A673 (cell line): ENCODE measurements at regions not wholly inside any gene's neighbourhood (a gene's known extent, or its start where the extent isn't known, plus 50 kb on each side); places are given as distances from the start of the nearest gene placed in this dataset.

Experiments used
- BruUV-seq: library from RNA; stranded (reverse); fragments of 400-500 nt; replicated peaks from 2 replicates; lab custom pipeline; 2021; lab: Mats Ljungman, UMichigan
- CTCF ChIA-PET: fragments of 300-600 bp; sonication (Branson Sonifier 250); formaldehyde crosslinking; loops from one replicate; lab custom pipeline; 2022; ENCODE audit warnings: antibody characterized with exemption; lab: Charles Lee
- POLR2A ChIA-PET: fragments of 300-600 bp; sonication (Branson Sonifier 250); formaldehyde crosslinking; loops from one replicate; lab custom pipeline; 2022; ENCODE audit warnings: antibody characterized with exemption; ENCODE audit not compliant: low non-redundant PET; lab: Charles Lee
- DNase-seq: peaks from one replicate; pipeline ENCODE4 v3.0.0-alpha.2; 2015; ENCODE audit warnings: low spot score
- H3K27ac ChIP-seq: fragments of 200-600 bp; sonication (generic); 2 replicates; pipeline ENCODE4 v1.5.1; 2016; ENCODE audit warnings: mixed run types, low read depth, mild to moderate bottlenecking, mixed read lengths, antibody characterized with exemption, low read length; ENCODE audit not compliant: poor library complexity, severe bottlenecking
- H3K27me3 ChIP-seq: fragments of 200-600 bp; sonication (generic); replicated peaks from 2 replicates; pipeline ENCODE4 v1.6.1; 2017; ENCODE audit warnings: mixed run types, low read depth, mild to moderate bottlenecking, mixed read lengths, antibody characterized with exemption, low read length; ENCODE audit not compliant: insufficient read depth, poor library complexity
- H3K36me3 ChIP-seq: fragments of 200-600 bp; sonication (generic); 2 replicates; pipeline ENCODE4 v1.6.1; 2016; ENCODE audit warnings: mixed run types, mild to moderate bottlenecking, mixed read lengths, antibody characterized with exemption, low read length; ENCODE audit not compliant: insufficient read depth, poor library complexity, severe bottlenecking
- H3K4me1 ChIP-seq: fragments of 200-600 bp; sonication (generic); 2 replicates; pipeline ENCODE4 v1.6.1; 2017; ENCODE audit warnings: mixed run types, mild to moderate bottlenecking, mixed read lengths, antibody characterized with exemption, low read length; ENCODE audit not compliant: insufficient read depth, poor library complexity, severe bottlenecking
- H3K4me3 ChIP-seq: fragments of 200-600 bp; sonication (generic); 2 replicates; pipeline ENCODE4 v1.5.1; 2016; ENCODE audit warnings: low read depth, mixed run types, mild to moderate bottlenecking, mixed read lengths, low read length; ENCODE audit not compliant: poor library complexity, severe bottlenecking
- H3K9me3 ChIP-seq: fragments of 200-600 bp; sonication (generic); 2 replicates; pipeline ENCODE4 v1.6.1; 2016; ENCODE audit warnings: mixed run types, low read depth, mild to moderate bottlenecking, mixed read lengths, antibody characterized with exemption, low read length; ENCODE audit not compliant: poor library complexity, severe bottlenecking
- EZH2 ChIP-seq: fragments of 200-600 bp; sonication (generic); IDR thresholded peaks from 2 replicates; pipeline ENCODE4 v1.6.1; 2017; ENCODE audit warnings: borderline replicate concordance, low read depth, mild to moderate bottlenecking, mixed read lengths, antibody characterized with exemption, low read length; ENCODE audit not compliant: poor library complexity, severe bottlenecking
- intact Hi-C: fragments of 100-400 bp; cut with micrococcal nuclease; formaldehyde crosslinking; loops from one replicate; pipeline ENCODE4 v1.10.0; 2022; ENCODE audit not compliant: unreplicated experiment
- TF ChIP-seq, protein P1 (sequence below): fragments of 300-800, 200-600 bp; sonication (generic); conservative IDR thresholded peaks from 2 replicates; pipeline ENCODE4 v1.5.1; 2017; ENCODE audit warnings: low read depth, mild to moderate bottlenecking, antibody characterized with exemption, low read length, moderate library complexity, mixed read lengths

- no peak overlapping the region for H3K27ac ChIP-seq
- no peaks in the 10 kb centered on the region for H3K36me3 ChIP-seq
- no peaks in the 10 kb centered on the region for H3K9me3 ChIP-seq
- BruUV-seq: no TSS peak
- H3K27me3 ChIP-seq: no peaks in the 10 kb centered on the region
- H3K4me3 ChIP-seq: no peak overlapping the region
- ChIA-PET CTCF (interaction anchor here (0.6 kb wide), 1 partner anchor 274 kb away, joined by 5 read pairs; no protein-coding TSS in a partner anchor), POLR2A (no interaction called here)
- TF ChIP-seq, protein P1, sequence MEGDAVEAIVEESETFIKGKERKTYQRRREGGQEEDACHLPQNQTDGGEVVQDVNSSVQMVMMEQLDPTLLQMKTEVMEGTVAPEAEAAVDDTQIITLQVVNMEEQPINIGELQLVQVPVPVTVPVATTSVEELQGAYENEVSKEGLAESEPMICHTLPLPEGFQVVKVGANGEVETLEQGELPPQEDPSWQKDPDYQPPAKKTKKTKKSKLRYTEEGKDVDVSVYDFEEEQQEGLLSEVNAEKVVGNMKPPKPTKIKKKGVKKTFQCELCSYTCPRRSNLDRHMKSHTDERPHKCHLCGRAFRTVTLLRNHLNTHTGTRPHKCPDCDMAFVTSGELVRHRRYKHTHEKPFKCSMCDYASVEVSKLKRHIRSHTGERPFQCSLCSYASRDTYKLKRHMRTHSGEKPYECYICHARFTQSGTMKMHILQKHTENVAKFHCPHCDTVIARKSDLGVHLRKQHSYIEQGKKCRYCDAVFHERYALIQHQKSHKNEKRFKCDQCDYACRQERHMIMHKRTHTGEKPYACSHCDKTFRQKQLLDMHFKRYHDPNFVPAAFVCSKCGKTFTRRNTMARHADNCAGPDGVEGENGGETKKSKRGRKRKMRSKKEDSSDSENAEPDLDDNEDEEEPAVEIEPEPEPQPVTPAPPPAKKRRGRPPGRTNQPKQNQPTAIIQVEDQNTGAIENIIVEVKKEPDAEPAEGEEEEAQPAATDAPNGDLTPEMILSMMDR: no peak
- TF ChIP-seq EZH2: no peak
- peaks cover 19% of the 10 kb centered on the region for H3K4me1 ChIP-seq
- intact Hi-C loops: no loop called here
- DNase-seq: no peak
These were observed 249.5 kb upstream of the FN1 start for GRCh38 chr2:215685238-215685990.

- no TSS peak for BruUV-seq
- Histone ChIP-seq H3K4me3 (no peak overlapping the region), H3K9me3 (no peaks in the 10 kb centered on the region), H3K36me3 (no peaks in the 10 kb centered on the region), H3K27me3 (no peaks in the 10 kb centered on the region), H3K4me1 (peaks cover 19% of the 10 kb centered on the region), H3K27ac (no peak overlapping the region)
- no peak for TF ChIP-seq EZH2
- TF ChIP-seq, protein P1: no peak
- ChIA-PET POLR2A (no interaction called here), CTCF (no interaction called here)
- DNase-seq: no peak
- intact Hi-C loops: no loop called here
These were observed 248.8 kb upstream of the FN1 start for GRCh38 chr2:215684448-215685237.

DNA sequence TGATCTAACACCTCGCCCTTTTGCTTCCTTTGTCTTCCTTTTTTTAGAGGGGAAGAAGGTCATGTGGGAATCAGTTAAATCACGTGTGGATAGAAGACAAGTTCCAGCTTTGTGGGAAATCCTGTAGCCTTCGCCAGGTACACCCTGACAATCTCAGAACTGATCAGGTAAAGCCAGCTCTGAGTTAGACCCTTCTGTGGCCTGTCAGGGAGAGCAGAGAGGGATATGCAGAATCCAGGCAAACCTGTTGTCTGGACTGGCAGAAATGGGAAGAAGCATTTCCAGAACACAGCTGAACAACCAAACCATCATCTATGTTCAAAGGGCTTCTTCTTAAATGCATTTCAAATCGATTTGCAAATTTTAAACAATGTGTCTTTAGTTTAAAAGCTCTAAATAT lies 247.4 kb upstream of the FN1 start:
- POLR2A ChIA-PET: no interaction called here
- H3K9me3 ChIP-seq: no peaks in the 10 kb centered on the region
- no peak for DNase-seq
- no peak for TF ChIP-seq EZH2
- TF ChIP-seq, protein P1: no peak
- intact Hi-C loops: no loop called here
- H3K4me3 ChIP-seq: no peak overlapping the region
- peaks cover 19% of the 10 kb centered on the region for H3K4me1 ChIP-seq
- no peaks in the 10 kb centered on the region for H3K27me3 ChIP-seq
- H3K27ac ChIP-seq: no peak overlapping the region
- CTCF ChIA-PET: no interaction called here
- BruUV-seq: no TSS peak
- H3K36me3 ChIP-seq: no peaks in the 10 kb centered on the region
